ENCODE measurements at regions not wholly inside any gene's neighbourhood (a gene's known extent, or its start where the extent isn't known, plus 50 kb on each side); places are given as distances from the start of the nearest gene placed in this dataset.

- no peak for DNase-seq
- Histone ChIP-seq H3K36me3 (no peaks in the 10 kb centered on the region), H3K27me3 (ENCODE audit: low read depth) (no peaks in the 10 kb centered on the region), H3K27ac (replicated peaks) (no peak overlapping the region), H3K4me1 (no peaks in the 10 kb centered on the region), H3K4me3 (no peak overlapping the region), H3K9me3 (replicated peaks) (peaks cover 22% of the 10 kb centered on the region)
- intact Hi-C loops (cut with micrococcal nuclease): no loop called here
- TF ChIP-seq CTCF (IDR thresholded peaks at IDR 0.05; ENCODE audit: borderline replicate concordance): no peak
Observed at GRCh38 chr12:22759769-22760674, 135.1 kb downstream of the ETNK1 start.

GRCh38 chr12:22765421-22766130 is 140.6 kb downstream of the ETNK1 start:
- intact Hi-C loops (cut with micrococcal nuclease): no loop called here

GRCh38 chr12:22766911-22767420 is 142.0 kb downstream of the ETNK1 start:
- Histone ChIP-seq H3K27ac (replicated peaks) (no peak overlapping the region), H3K9me3 (replicated peaks) (no peaks in the 10 kb centered on the region), H3K36me3 (no peaks in the 10 kb centered on the region), H3K27me3 (ENCODE audit: low read depth) (no peaks in the 10 kb centered on the region), H3K4me1 (no peaks in the 10 kb centered on the region), H3K4me3 (no peak overlapping the region)
- TF ChIP-seq CTCF (IDR thresholded peaks at IDR 0.05; ENCODE audit: borderline replicate concordance): no peak
- DNase-seq: no peak
- intact Hi-C loops (cut with micrococcal nuclease): no loop called here

More at GRCh38 chr12:22765421-22766130, 140.6 kb downstream of the ETNK1 start:
- Histone ChIP-seq H3K27me3 (ENCODE audit: low read depth) (no peaks in the 10 kb centered on the region), H3K27ac (replicated peaks) (no peak overlapping the region), H3K4me1 (no peaks in the 10 kb centered on the region), H3K4me3 (no peak overlapping the region), H3K9me3 (replicated peaks) (no peaks in the 10 kb centered on the region), H3K36me3 (no peaks in the 10 kb centered on the region)
- TF ChIP-seq CTCF (IDR thresholded peaks at IDR 0.05; ENCODE audit: borderline replicate concordance): no peak
- DNase-seq: no peak

GRCh38 chr12:22781339-22781738 is 156.4 kb downstream of the ETNK1 start:
- Histone ChIP-seq H3K36me3 (no peaks in the 10 kb centered on the region), H3K9me3 (replicated peaks) (peaks cover 13% of the 10 kb centered on the region), H3K27ac (replicated peaks) (no peak overlapping the region), H3K4me1 (no peaks in the 10 kb centered on the region), H3K4me3 (no peak overlapping the region), H3K27me3 (ENCODE audit: low read depth) (no peaks in the 10 kb centered on the region)
- DNase-seq: no peak
- TF ChIP-seq CTCF (IDR thresholded peaks at IDR 0.05; ENCODE audit: borderline replicate concordance): no peak
- intact Hi-C loops (cut with micrococcal nuclease): no loop called here

GRCh38 chr12:22787557-22787956 is 162.6 kb downstream of the ETNK1 start:
- Histone ChIP-seq H3K36me3 (no peaks in the 10 kb centered on the region), H3K4me1 (no peaks in the 10 kb centered on the region), H3K27ac (replicated peaks) (no peak overlapping the region), H3K4me3 (no peak overlapping the region), H3K27me3 (ENCODE audit: low read depth) (no peaks in the 10 kb centered on the region), H3K9me3 (replicated peaks) (peaks cover 9% of the 10 kb centered on the region)
- TF ChIP-seq CTCF (IDR thresholded peaks at IDR 0.05; ENCODE audit: borderline replicate concordance): no peak
- intact Hi-C loops (cut with micrococcal nuclease): no loop called here
- no peak for DNase-seq

Data from left ventricle myocardium inferior (tissue), 1 donor.